Activated naive CD8-positive, alpha-beta T cell treated with anti-CD3 and anti-CD28 coated beads for 36 hours (primary cell): ENCODE measurements at regions not wholly inside any gene's neighbourhood (a gene's known extent, or its start where the extent isn't known, plus 50 kb on each side); places are given as distances from the start of the nearest gene placed in this dataset.

Source experiments
- DNase-seq: peaks from one replicate; pipeline ENCODE4 v3.0.0; 2021
- H3K27ac Mint-ChIP-seq: one replicate; pipeline ENCODE4 v1.8.0; 2022; ENCODE audit warnings: mild to moderate bottlenecking, moderate library complexity, mixed read lengths
- H3K27me3 Mint-ChIP-seq: one replicate; pipeline ENCODE4 v1.8.0; 2022; ENCODE audit warnings: mild to moderate bottlenecking, mixed read lengths
- H3K36me3 Mint-ChIP-seq: one replicate; pipeline ENCODE4 v1.8.0; 2021; ENCODE audit warnings: mild to moderate bottlenecking, mixed read lengths
- H3K4me1 Mint-ChIP-seq: one replicate; pipeline ENCODE4 v1.8.0; 2021; ENCODE audit warnings: mixed read lengths
- H3K4me3 Mint-ChIP-seq: one replicate; pipeline ENCODE4 v1.8.0; 2022; ENCODE audit warnings: mild to moderate bottlenecking, moderate library complexity, mixed read lengths
- H3K9me3 Mint-ChIP-seq: one replicate; pipeline ENCODE4 v1.8.0; 2022; ENCODE audit warnings: mixed read lengths

DNA sequence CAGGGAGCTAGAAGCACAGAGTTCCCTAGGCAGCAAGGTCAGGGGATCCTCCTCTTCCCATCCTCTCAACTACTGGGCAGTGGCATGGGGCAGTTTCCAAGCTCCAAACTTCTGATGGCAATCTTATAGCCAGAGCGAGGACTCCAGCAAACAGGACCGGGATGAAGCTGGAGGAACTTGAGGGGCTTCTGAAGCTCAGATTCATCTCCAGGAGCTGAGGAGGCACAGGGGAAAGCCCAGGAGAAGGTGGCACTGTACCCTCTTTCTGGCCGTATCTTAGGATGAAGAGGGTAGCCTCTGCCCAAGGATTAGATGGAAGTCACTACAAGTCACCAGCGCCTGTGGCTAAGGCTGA, 50.0 kb upstream of the RPL38 start:
- no peaks in the 10 kb centered on the region for H3K9me3 Mint-ChIP-seq
- H3K36me3 Mint-ChIP-seq: no peaks in the 10 kb centered on the region
- DNase-seq: no peak
- H3K27me3 Mint-ChIP-seq: peaks cover 32% of the 10 kb centered on the region
- no peaks in the 10 kb centered on the region for H3K4me1 Mint-ChIP-seq
- H3K4me3 Mint-ChIP-seq: no peak overlapping the region
- no peak overlapping the region for H3K27ac Mint-ChIP-seq
